NCI-H128 (cell line): ENCODE measurements at regions not wholly inside any gene's neighbourhood (a gene's known extent, or its start where the extent isn't known, plus 50 kb on each side); places are given as distances from the start of the nearest gene placed in this dataset.
"Not testable (repeated sequence)": the region's sequence is repeated elsewhere in the genome, so short reads cannot be mapped to it uniquely, and the experiment has no call there.

Experiments
- DNase-seq: peaks from one replicate; lab custom pipeline; 2025; ENCODE audit not compliant: unreplicated experiment; lab: John Stamatoyannopoulos, UW

DNA sequence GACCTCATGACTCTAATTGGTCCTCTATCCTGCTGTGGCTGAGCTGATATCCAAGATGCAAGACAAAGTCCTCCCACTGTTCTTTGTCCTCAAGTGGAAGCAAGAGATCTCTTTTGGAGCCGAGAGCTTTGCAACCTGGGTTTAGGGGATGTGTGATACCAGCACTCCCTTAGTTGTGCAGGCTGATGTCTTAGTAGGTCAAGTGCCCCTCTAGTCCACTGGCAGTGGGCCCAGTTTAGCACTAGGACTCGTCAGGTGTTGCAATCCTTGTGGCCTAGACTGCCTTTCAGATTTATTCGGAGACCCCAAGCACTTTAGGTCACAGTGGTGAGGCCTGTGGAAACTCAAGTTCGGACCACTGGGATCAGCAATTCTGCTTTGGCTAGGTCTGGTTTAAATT is 64.0 kb downstream of the GPRASP3 start:
- no peak for DNase-seq

- no peak for DNase-seq
Measured at GRCh38 chrX:102787283-102787682, 66.7 kb downstream of the GPRASP3 start.

- DNase-seq = no peak
Measured at GRCh38 chrX:102808336-102808735, 87.8 kb downstream of the GPRASP3 start.

DNA sequence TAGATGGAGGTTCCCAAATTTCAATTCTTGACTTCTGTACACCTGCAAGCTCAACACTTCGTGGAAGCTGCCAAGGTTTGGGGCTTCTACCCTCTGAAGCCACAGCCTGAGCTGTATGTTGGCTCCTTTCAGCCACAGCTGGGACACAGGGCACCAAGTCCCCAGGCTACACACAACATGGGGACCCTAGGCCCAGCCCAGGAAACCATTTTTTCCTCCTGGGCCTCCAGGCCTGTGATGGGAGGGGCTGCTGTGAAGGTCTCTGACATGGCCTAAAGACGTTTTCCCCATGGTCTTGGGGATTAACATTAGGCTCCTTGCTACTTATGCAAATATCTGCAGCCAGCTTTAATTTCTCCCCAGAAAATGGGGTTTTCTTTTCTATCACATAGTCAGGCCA is 97.7 kb downstream of the GPRASP3 start:
- not testable (repeated sequence) for DNase-seq

- DNase-seq = no peak
Measured at GRCh38 chrX:102832661-102833060, 104.4 kb upstream of the RAB40AL start.

DNA sequence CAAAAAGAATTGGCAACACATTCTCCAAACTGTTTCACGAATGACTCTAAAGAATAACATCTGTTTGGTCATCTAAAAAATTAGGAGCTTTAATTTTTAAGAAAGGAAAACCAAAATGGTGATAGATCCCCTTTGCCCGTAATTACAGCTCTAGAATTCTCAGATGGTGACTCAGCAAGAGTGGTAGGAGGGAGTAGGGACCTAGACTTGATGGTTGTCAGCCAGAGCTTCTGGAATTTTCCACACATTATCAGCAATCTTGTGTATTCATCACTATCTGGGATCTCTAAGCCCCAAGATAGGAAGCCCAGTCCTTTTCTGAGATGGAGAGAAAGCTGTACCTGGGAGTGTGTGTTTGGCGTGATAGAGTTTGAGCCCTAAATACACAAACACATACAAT is 103.9 kb upstream of the RAB40AL start:
- no peak for DNase-seq

DNA sequence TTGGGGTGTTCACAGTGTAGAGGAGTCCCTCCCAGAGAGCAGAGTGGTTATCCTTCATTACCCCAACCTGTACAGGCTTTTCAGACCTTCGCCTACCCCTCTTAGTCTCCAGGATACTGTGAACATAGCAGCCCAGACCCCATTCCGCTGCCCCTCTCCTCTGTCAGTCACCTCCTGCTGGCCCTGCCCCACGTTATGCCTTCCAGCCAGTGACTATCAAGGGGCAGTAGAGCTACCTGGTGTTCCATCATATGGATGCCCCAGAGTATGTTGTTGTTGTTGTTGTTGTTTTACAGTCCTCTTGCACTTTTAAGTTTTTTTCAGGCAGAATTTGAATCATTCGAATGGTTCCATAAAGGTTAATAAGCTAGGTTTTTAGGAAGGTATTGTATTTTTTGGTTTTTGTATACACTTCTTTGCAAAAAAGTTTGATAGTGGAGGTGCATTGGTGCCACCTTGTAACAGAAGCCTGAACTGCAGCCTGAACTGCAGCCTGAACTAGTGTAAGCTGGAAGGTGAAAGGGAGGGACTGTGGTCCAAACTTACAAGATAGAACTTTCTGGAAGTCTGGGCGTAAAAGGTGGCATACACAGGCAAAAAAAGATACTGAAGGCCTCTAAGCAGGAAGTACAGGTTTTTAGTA is 101.4 kb upstream of the RAB40AL start:
- no peak for DNase-seq

GRCh38 chrX:102837847-102838246 is 99.2 kb upstream of the RAB40AL start:
- no peak for DNase-seq

- DNase-seq = no peak
Measured at GRCh38 chrX:102840871-102841705, 96.0 kb upstream of the RAB40AL start.

GRCh38 chrX:102841706-102842003 is 95.4 kb upstream of the RAB40AL start:
- no peak for DNase-seq

- DNase-seq = no peak
Measured at GRCh38 chrX:102845020-102845419, 92.1 kb upstream of the RAB40AL start.

DNA sequence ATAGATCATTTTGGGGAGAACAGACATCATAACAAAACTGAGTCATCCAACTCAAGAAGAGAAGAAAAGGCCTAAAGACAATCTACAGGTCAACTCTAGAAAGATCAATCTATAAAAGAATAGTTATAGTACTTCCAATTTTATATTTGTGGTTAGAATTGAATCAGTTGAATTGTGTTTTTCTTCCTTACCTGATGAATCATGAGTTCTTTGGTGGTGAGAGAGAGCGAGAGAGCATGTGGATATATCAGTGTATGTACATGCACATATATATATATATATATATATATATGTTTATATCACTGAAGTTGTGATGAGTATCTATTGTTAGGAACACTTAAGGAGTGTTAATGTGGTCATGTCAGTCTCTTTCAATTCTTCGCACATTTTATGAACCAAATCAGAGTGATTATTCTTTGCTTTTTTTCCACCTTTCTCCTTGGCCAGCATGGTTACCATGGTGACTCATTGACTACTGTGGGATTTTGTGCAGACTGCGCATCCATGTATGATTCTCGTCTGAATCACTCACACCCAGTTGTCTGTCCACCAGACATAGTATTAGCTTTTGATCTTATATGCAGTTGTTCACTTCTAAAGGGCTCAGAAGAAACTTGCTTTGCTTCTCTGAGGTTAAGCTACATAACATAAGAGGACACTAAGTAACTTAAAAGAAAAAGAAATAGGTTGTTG is 90.4 kb upstream of the RAB40AL start:
- no peak for DNase-seq

GRCh38 chrX:102847362-102847761 is 89.7 kb upstream of the RAB40AL start:
- no peak for DNase-seq

GRCh38 chrX:102849396-102849795 is 87.7 kb upstream of the RAB40AL start:
- DNase-seq = no peak

- not testable (repeated sequence) for DNase-seq
Measured at GRCh38 chrX:102858826-102859549, 78.1 kb upstream of the RAB40AL start.

DNA sequence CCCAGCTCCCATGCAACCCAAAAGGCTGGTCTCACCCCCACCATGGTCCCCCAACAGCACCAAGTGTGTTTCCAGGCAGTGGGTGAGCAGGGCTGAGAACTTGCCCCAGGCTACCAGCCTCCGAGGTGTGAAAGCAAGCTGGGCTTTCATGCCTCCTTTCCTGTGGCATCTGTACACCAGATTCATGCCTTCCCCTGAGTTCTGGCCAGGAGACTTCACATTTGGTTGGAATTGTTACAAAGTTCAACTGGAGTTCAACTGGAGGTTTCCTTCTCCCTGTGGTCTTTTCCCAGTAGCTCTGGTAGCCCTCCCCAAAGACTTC is 77.6 kb upstream of the RAB40AL start:
- no peak for DNase-seq

- DNase-seq = no peak
Measured at GRCh38 chrX:102860235-102860634, 76.8 kb upstream of the RAB40AL start.

DNA sequence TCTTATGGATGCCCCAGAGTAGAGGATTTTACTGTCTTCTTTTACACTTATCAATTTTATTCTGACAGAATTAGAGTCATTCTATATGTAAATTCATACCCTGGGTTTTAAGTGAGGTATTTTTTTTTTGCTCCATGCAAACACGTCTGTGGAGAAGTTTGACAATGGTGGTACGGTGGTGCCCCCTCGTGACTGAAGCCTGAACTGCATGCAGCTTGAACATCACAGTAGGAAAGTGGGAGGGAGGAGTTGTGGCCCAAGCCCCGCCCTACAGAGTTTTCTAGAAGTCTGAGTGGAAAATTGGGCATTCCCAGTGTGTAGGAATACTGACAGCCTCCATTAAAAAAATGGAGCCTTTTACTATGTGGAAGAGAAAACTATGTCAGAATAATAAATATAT is 73.3 kb upstream of the RAB40AL start:
- DNase-seq = peak; percentile 41

- no peak for DNase-seq
Measured at GRCh38 chrX:102866981-102867656, 70.0 kb upstream of the RAB40AL start.

- no peak for DNase-seq
Measured at GRCh38 chrX:102883491-102883890, 53.6 kb upstream of the RAB40AL start.
